ENCODE measurements at regions not wholly inside any gene's neighbourhood (a gene's known extent, or its start where the extent isn't known, plus 50 kb on each side); places are given as distances from the start of the nearest gene placed in this dataset.
A peak's percentile ranks its signal among the peaks of the same experiment; 100 is the strongest.

GRCh38 chr2:128385365-128385764 is 66.7 kb upstream of the HS6ST1 start:
- intact Hi-C loops (cut with DNase I) = no loop called here
- Histone ChIP-seq H3K27ac (no peak overlapping the region), H3K9me3 (no peaks in the 10 kb centered on the region), H3K4me1 (peaks cover 0 to 9% of the 10 kb centered on the region in 2 donors), H3K4me3 (no peak overlapping the region), H3K27me3 (no peaks in the 10 kb centered on the region), H3K36me3 (no peaks in the 10 kb centered on the region)
- TF ChIP-seq CTCF (IDR thresholded peaks at IDR 0.05) = no peak
- no peak for DNase-seq (ENCODE audit: low spot score in 2 of 2)

GRCh38 chr2:128386066-128386465 is 67.4 kb upstream of the HS6ST1 start:
- intact Hi-C loops (cut with DNase I) = no loop called here
- no peak for DNase-seq (ENCODE audit: low spot score in 2 of 2)

GRCh38 chr2:128388499-128388941 is 69.9 kb upstream of the HS6ST1 start:
- TF ChIP-seq CTCF (IDR thresholded peaks at IDR 0.05) = no peak
- Histone ChIP-seq H3K27ac (no peak overlapping the region), H3K9me3 (no peaks in the 10 kb centered on the region), H3K4me3 (no peak overlapping the region), H3K27me3 (no peaks in the 10 kb centered on the region), H3K36me3 (no peaks in the 10 kb centered on the region), H3K4me1 (peaks cover 0 to 10% of the 10 kb centered on the region in 2 donors)
- intact Hi-C loops (cut with DNase I) = no loop called here
- DNase-seq (ENCODE audit: low spot score in 2 of 2) = no peak

More at GRCh38 chr2:128386066-128386465, 67.4 kb upstream of the HS6ST1 start:
- no peaks in the 10 kb centered on the region for H3K9me3 ChIP-seq
- H3K4me1 ChIP-seq = peaks cover 0 to 10% of the 10 kb centered on the region in 2 donors
- no peak overlapping the region for H3K27ac ChIP-seq
- TF ChIP-seq CTCF (IDR thresholded peaks at IDR 0.05) = no peak
- no peaks in the 10 kb centered on the region for H3K36me3 ChIP-seq
- no peak overlapping the region for H3K4me3 ChIP-seq
- no peaks in the 10 kb centered on the region for H3K27me3 ChIP-seq

DNA sequence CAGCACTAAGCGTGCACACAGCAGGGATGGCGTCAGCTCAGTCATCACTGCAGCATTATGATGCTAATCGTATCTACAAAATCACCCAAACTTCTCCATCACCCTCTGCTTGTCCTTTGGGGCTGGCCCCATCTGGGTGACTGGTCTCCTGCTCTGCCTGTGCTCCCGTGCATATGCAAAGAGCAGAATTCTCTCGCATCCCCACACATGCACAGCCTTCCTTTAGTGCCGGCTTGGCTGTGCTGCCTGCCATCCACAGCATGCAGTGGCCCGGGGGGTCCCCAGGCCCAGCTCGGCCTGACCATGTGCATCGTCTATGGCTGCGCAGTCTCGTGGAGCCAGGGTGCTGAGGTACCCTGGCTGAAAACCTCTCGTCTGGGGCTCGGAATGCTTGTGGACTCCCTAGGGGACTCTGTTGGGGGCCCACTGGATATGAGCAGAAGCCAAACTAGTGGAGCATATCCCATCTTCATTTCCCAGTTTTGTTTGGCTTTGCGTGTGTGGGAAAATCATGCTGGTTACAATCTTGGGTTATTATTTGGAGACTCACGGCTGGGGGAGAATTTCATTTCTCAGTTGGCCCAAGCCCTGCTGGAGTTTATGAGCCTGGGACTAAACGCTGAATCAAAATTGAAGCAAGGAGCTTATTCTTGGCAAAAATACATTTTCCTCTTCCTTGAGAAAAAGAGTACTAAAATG is 70.9 kb upstream of the HS6ST1 start:
- H3K27ac ChIP-seq = no peak overlapping the region
- no peaks in the 10 kb centered on the region for H3K27me3 ChIP-seq
- H3K4me1 ChIP-seq = peaks cover 0 to 10% of the 10 kb centered on the region in 2 donors
- no peak for DNase-seq (ENCODE audit: low spot score in 2 of 2)
- no peaks in the 10 kb centered on the region for H3K9me3 ChIP-seq
- H3K36me3 ChIP-seq = no peaks in the 10 kb centered on the region
- peak overlapping the region in 1 of 2 donors; percentile 21 for H3K4me3 ChIP-seq
- TF ChIP-seq CTCF (IDR thresholded peaks at IDR 0.05) = no peak
- intact Hi-C loops (cut with DNase I) = no loop called here

DNA sequence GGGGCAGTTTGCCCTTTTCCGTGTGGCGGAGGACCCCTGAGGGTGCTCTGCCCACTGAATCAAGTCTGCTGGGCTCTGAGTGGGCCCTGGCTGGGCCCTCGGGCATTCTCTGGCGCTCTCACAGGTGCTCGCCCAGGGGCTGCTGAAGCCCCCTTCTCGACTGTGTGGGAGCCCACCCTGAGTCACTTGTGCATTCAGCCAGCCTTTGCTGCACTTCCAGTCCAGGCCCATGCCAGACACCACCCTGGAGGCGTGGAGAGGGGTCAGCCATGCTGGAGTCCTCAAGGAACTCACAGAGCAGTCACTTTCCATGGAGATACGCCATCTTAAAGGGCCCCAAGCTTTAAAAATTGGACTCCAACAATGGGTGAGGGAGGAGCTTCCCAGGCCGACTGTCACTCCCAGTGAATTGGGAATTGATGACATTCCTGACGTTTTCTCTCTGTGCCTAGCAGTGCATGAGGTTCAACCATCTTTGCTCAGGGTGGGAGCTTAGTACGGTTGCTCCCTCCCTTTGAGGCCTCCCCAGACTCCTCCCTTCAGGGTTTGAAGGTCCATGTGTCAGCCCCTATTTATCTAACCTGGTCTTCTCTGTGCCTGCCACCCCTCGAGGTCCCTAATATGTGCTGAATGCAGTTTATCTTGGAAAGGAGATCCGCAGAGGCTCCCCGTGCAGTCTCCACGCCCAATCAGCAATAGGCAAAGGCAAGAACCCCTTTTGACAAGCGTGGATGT is 71.8 kb upstream of the HS6ST1 start:
- Histone ChIP-seq H3K36me3 (no peaks in the 10 kb centered on the region), H3K4me3 (no peak overlapping the region), H3K27me3 (no peaks in the 10 kb centered on the region), H3K4me1 (peaks cover 0 to 10% of the 10 kb centered on the region in 2 donors), H3K27ac (peak overlapping the region in 1 of 2 donors; percentile 5), H3K9me3 (no peaks in the 10 kb centered on the region)
- intact Hi-C loops (cut with DNase I) = no loop called here
- DNase-seq (ENCODE audit: low spot score in 2 of 2) = no peak
- TF ChIP-seq CTCF (IDR thresholded peaks at IDR 0.05) = no peak
